ENCODE measurements at regions not wholly inside any gene's neighbourhood (a gene's known extent, or its start where the extent isn't known, plus 50 kb on each side); places are given as distances from the start of the nearest gene placed in this dataset.

GRCh38 chr5:167731951-167732350, 559.5 kb upstream of the WWC1 start:
- Histone ChIP-seq H3K79me2 (ENCODE audit: insufficient read depth, low read length) (no peaks in the 10 kb centered on the region), H3K4me2 (replicated peaks; ENCODE audit: extremely low read depth, low read length, poor library complexity, severe bottlenecking) (no peak overlapping the region), H3K36me3 (replicated peaks in 1 of 2; ENCODE audit: control insufficient read depth in 1 of 2, insufficient read depth in 2 of 2, low read length in 2 of 2) (no peaks in the 10 kb centered on the region), H3K27me3 (ENCODE audit: control insufficient read depth in 2 of 2, insufficient read depth in 2 of 2, low read length in 2 of 2) (no peaks in the 10 kb centered on the region), H3K9me3 (replicated peaks in 1 of 2; ENCODE audit: control insufficient read depth in 1 of 2, insufficient read depth in 1 of 2, low read length in 2 of 2) (no peaks in the 10 kb centered on the region), H3K9ac (ENCODE audit: insufficient read depth, low read length, poor library complexity, severe bottlenecking) (no peak overlapping the region), H4K20me1 (ENCODE audit: insufficient read depth, low read length) (no peaks in the 10 kb centered on the region), H3K27ac (ENCODE audit: low read depth in 1 of 2, low read length in 2 of 2) (no peak overlapping the region), H3K4me1 (ENCODE audit: control insufficient read depth in 1 of 2, insufficient read depth in 2 of 2, low read length in 2 of 2) (no peaks in the 10 kb centered on the region), H3K4me3 (replicated peaks in 1 of 3; ENCODE audit: low read depth in 2 of 3, low read length in 3 of 3) (no peak overlapping the region), H2AFZ (ENCODE audit: insufficient read depth, low read depth, low read length, poor library complexity, severe bottlenecking) (no peak overlapping the region)
- intact Hi-C loops (cut with micrococcal nuclease), result no loop called here
- H3K4me3 Mint-ChIP-seq, result no peak overlapping the region
- DNase-seq, result no peak
- peaks cover 0 to 6% (median 3%) of the 10 kb centered on the region in 7 donors for H3K9me3 Mint-ChIP-seq
- H3K27me3 Mint-ChIP-seq (ENCODE audit: low read depth in 3 of 3), result peaks cover 0 to 3% (median 2%) of the 10 kb centered on the region in 3 donors
- H3K27ac Mint-ChIP-seq, result no peak overlapping the region
- no peak for TF ChIP-seq CTCF (IDR thresholded peaks at IDR 0.05)
- no CpG with 5 or more reads among the region's 1 CpG for WGBS (ENCODE audit: insufficient coverage)
- no peaks in the 10 kb centered on the region for H3K4me1 Mint-ChIP-seq
- H3K36me3 Mint-ChIP-seq, result no peaks in the 10 kb centered on the region

- Mint-ChIP-seq H3K27me3 (ENCODE audit: low read depth in 3 of 3) (peaks cover 0 to 4% (median 2%) of the 10 kb centered on the region in 3 donors), H3K36me3 (no peaks in the 10 kb centered on the region), H3K4me1 (no peaks in the 10 kb centered on the region), H3K4me3 (no peak overlapping the region), H3K27ac (no peak overlapping the region), H3K9me3 (peaks cover 0 to 8% (median 3%) of the 10 kb centered on the region in 7 donors)
- Histone ChIP-seq H3K9ac (ENCODE audit: insufficient read depth, low read length, poor library complexity, severe bottlenecking) (no peak overlapping the region), H3K27me3 (ENCODE audit: control insufficient read depth in 2 of 2, insufficient read depth in 2 of 2, low read length in 2 of 2) (no peaks in the 10 kb centered on the region), H3K4me2 (replicated peaks; ENCODE audit: extremely low read depth, low read length, poor library complexity, severe bottlenecking) (no peak overlapping the region), H2AFZ (ENCODE audit: insufficient read depth, low read depth, low read length, poor library complexity, severe bottlenecking) (no peak overlapping the region), H3K4me3 (replicated peaks in 1 of 3; ENCODE audit: low read depth in 2 of 3, low read length in 3 of 3) (no peak overlapping the region), H3K4me1 (ENCODE audit: control insufficient read depth in 1 of 2, insufficient read depth in 2 of 2, low read length in 2 of 2) (no peaks in the 10 kb centered on the region), H3K79me2 (ENCODE audit: insufficient read depth, low read length) (no peaks in the 10 kb centered on the region), H4K20me1 (ENCODE audit: insufficient read depth, low read length) (no peaks in the 10 kb centered on the region), H3K9me3 (replicated peaks in 1 of 2; ENCODE audit: control insufficient read depth in 1 of 2, insufficient read depth in 1 of 2, low read length in 2 of 2) (peaks cover 0 to 4% of the 10 kb centered on the region in 2 donors), H3K27ac (ENCODE audit: low read depth in 1 of 2, low read length in 2 of 2) (no peak overlapping the region), H3K36me3 (replicated peaks in 1 of 2; ENCODE audit: control insufficient read depth in 1 of 2, insufficient read depth in 2 of 2, low read length in 2 of 2) (no peaks in the 10 kb centered on the region)
- TF ChIP-seq CTCF (IDR thresholded peaks at IDR 0.05), result no peak
- intact Hi-C loops (cut with micrococcal nuclease), result no loop called here
- no CpG with 5 or more reads among the region's 2 CpGs for WGBS (ENCODE audit: insufficient coverage)
- no peak for DNase-seq
Observed at GRCh38 chr5:167732499-167732898, 558.9 kb upstream of the WWC1 start.

Measured in CD14-positive monocyte (primary cell).